ENCODE measurements at regions not wholly inside any gene's neighbourhood (a gene's known extent, or its start where the extent isn't known, plus 50 kb on each side); places are given as distances from the start of the nearest gene placed in this dataset.

DNA sequence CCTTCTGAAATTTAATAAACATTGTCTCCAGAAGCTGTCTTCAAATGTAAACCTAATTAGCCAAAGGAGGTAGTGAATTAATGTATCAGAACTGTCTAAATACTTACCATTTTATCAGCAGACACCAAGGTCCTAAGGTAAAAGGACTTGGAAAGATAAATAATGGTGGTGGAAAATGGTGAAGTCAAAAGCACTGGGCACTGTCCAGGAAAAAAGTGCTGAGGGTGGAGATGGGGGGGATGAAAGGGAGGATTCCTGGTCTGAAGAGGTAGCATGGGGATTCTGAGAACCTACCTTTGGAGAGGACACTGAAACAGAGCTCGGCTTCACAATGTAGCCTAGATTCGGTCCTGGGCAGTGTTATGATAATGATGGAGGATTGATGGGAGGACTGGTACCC is 149.0 kb upstream of the DPH6 start:
- no peak for TF ChIP-seq EZH2 (IDR thresholded peaks at IDR 0.05; ENCODE audit: low read length, missing control alignments)
- no peak for TF ChIP-seq CTCF (conservative IDR thresholded peaks at IDR 0.05 in 1 of 2, IDR thresholded peaks at IDR 0.05 in 1 of 2; ENCODE audit: low read depth in 1 of 2, low read length in 2 of 2)
- no peaks in the 10 kb centered on the region for H3K9me3 ChIP-seq (ENCODE audit: control insufficient read depth, insufficient read depth, low read depth, low read length)
- H3K4me3 ChIP-seq (replicated peaks in 1 of 4; ENCODE audit: control extremely low read depth in 1 of 4, insufficient read depth in 1 of 4, low read depth in 3 of 4, low read length in 4 of 4): no peak overlapping the region
- H3K27me3 ChIP-seq (ENCODE audit: control insufficient read depth, insufficient read depth, low read length): no peaks in the 10 kb centered on the region
- H3K27ac ChIP-seq (ENCODE audit: insufficient read depth, low read length): no peak overlapping the region
- no peak for DNase-seq (ENCODE audit: low read depth in 2 of 2)
- no peak overlapping the region for H3K9ac ChIP-seq (ENCODE audit: insufficient read depth, low read length)
- peaks cover 19% of the 10 kb centered on the region for H3K4me1 ChIP-seq (ENCODE audit: control insufficient read depth, extremely low read depth, insufficient read depth, low read length)
- H2AFZ ChIP-seq (ENCODE audit: low read length): no peak overlapping the region
- H3K4me2 ChIP-seq (ENCODE audit: extremely low read depth, insufficient read depth, low read length): no peak overlapping the region
- no peaks in the 10 kb centered on the region for H3K36me3 ChIP-seq (ENCODE audit: control insufficient read depth, insufficient read depth, low read length)
- no peaks in the 10 kb centered on the region for H3K79me2 ChIP-seq (ENCODE audit: control insufficient read depth, insufficient read depth, low read length)
- no peaks in the 10 kb centered on the region for H4K20me1 ChIP-seq (ENCODE audit: control insufficient read depth, extremely low read depth, insufficient read depth, low read length)

- TF ChIP-seq EZH2 (IDR thresholded peaks at IDR 0.05; ENCODE audit: low read length, missing control alignments) (no peak), CTCF (conservative IDR thresholded peaks at IDR 0.05 in 1 of 2, IDR thresholded peaks at IDR 0.05 in 1 of 2; ENCODE audit: low read depth in 1 of 2, low read length in 2 of 2) (no peak)
- peaks cover 14% of the 10 kb centered on the region for H3K4me1 ChIP-seq (ENCODE audit: control insufficient read depth, extremely low read depth, insufficient read depth, low read length)
- H3K79me2 ChIP-seq (ENCODE audit: control insufficient read depth, insufficient read depth, low read length): no peaks in the 10 kb centered on the region
- H3K9me3 ChIP-seq (ENCODE audit: control insufficient read depth, insufficient read depth, low read depth, low read length): no peaks in the 10 kb centered on the region
- H3K4me2 ChIP-seq (ENCODE audit: extremely low read depth, insufficient read depth, low read length): no peak overlapping the region
- no peaks in the 10 kb centered on the region for H3K36me3 ChIP-seq (ENCODE audit: control insufficient read depth, insufficient read depth, low read length)
- DNase-seq (ENCODE audit: low read depth in 2 of 2): peak; percentile 69 to 94
- no peak overlapping the region for H3K4me3 ChIP-seq (replicated peaks in 1 of 4; ENCODE audit: control extremely low read depth in 1 of 4, insufficient read depth in 1 of 4, low read depth in 3 of 4, low read length in 4 of 4)
- no peaks in the 10 kb centered on the region for H4K20me1 ChIP-seq (ENCODE audit: control insufficient read depth, extremely low read depth, insufficient read depth, low read length)
- H3K27ac ChIP-seq (ENCODE audit: insufficient read depth, low read length): no peak overlapping the region
- no peak overlapping the region for H3K9ac ChIP-seq (ENCODE audit: insufficient read depth, low read length)
- H2AFZ ChIP-seq (ENCODE audit: low read length): no peak overlapping the region
- H3K27me3 ChIP-seq (ENCODE audit: control insufficient read depth, insufficient read depth, low read length): no peaks in the 10 kb centered on the region
These were observed 150.8 kb upstream of the DPH6 start for GRCh38 chr15:35696767-35697231.

DNA sequence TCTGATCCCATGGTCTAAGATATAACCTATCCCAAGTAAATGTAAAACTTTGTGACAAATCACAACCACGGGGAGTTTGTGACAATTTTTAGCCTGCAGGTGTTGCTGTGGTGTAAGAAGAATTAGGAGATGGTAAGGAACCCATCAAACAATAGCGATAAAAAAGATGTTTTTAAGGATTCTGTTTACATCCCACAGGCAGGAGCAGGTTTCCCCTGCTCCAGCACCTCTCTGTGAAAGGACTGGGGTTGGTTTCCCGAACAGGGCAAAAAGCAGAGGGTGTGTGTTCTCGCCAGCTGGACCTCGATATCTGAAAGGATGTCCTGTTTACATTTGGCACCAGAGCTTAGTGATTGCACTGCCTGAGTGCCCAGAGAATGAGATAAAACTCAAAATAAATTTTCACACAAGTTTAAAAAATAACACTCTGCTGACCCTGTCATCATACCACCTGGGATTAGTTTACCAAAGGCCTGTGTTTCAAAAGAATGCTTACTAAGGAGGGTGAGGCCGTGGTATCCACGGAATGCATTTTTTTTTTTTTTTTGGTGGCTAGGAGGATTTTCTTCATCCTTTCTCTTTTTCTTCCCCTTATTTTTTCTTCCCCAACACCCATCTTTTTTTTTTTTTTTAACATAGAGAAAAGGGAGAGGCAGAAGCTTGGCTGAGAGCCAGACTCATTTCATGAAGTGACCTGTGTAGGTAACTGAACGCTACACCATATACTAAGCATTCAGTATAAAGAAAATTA is 151.8 kb upstream of the DPH6 start:
- Histone ChIP-seq H3K9me3 (ENCODE audit: control insufficient read depth, insufficient read depth, low read depth, low read length) (no peaks in the 10 kb centered on the region), H2AFZ (ENCODE audit: low read length) (no peak overlapping the region), H3K9ac (ENCODE audit: insufficient read depth, low read length) (no peak overlapping the region), H3K4me2 (ENCODE audit: extremely low read depth, insufficient read depth, low read length) (peak overlapping the region; percentile 54), H3K36me3 (ENCODE audit: control insufficient read depth, insufficient read depth, low read length) (no peaks in the 10 kb centered on the region), H3K4me1 (ENCODE audit: control insufficient read depth, extremely low read depth, insufficient read depth, low read length) (peaks cover 9% of the 10 kb centered on the region), H3K27me3 (ENCODE audit: control insufficient read depth, insufficient read depth, low read length) (no peaks in the 10 kb centered on the region), H3K27ac (ENCODE audit: insufficient read depth, low read length) (peak overlapping the region; percentile 29), H3K79me2 (ENCODE audit: control insufficient read depth, insufficient read depth, low read length) (no peaks in the 10 kb centered on the region), H4K20me1 (ENCODE audit: control insufficient read depth, extremely low read depth, insufficient read depth, low read length) (no peaks in the 10 kb centered on the region), H3K4me3 (replicated peaks in 1 of 4; ENCODE audit: control extremely low read depth in 1 of 4, insufficient read depth in 1 of 4, low read depth in 3 of 4, low read length in 4 of 4) (no peak overlapping the region)
- no peak for TF ChIP-seq CTCF (conservative IDR thresholded peaks at IDR 0.05 in 1 of 2, IDR thresholded peaks at IDR 0.05 in 1 of 2; ENCODE audit: low read depth in 1 of 2, low read length in 2 of 2)
- no peak for TF ChIP-seq EZH2 (IDR thresholded peaks at IDR 0.05; ENCODE audit: low read length, missing control alignments)
- peak; percentile 66 to 89 for DNase-seq (ENCODE audit: low read depth in 2 of 2)
